BJ (cell line): ENCODE measurements at regions not wholly inside any gene's neighbourhood (a gene's known extent, or its start where the extent isn't known, plus 50 kb on each side); places are given as distances from the start of the nearest gene placed in this dataset.
A peak's percentile ranks its signal among the peaks of the same experiment; 100 is the strongest.

Experiments
- CTCF ChIA-PET: fragments of 350-600 bp; formaldehyde crosslinking; extraction: SDS; loops from one replicate; lab custom pipeline; 2021; ENCODE audit warnings: antibody characterized with exemption, inconsistent platforms; lab: Yijun Ruan, JAX
- POLR2A ChIA-PET: fragments of 300-600 bp; sonication (Branson Sonifier 250); formaldehyde crosslinking; extraction: SDS; loops from one replicate; lab custom pipeline; 2021; ENCODE audit warnings: antibody characterized with exemption; lab: Charles Lee
- DNase-seq: peaks from one replicate; pipeline ENCODE4 v3.0.0-alpha.2; 2011; ENCODE audit warnings: low read depth
- H3K27me3 ChIP-seq: 2 replicates; pipeline ENCODE4 v1.6.0; 2011; ENCODE audit warnings: low read length; ENCODE audit not compliant: control insufficient read depth, insufficient read depth
- H3K36me3 ChIP-seq: 2 replicates; pipeline ENCODE4 v1.5.1; 2011; ENCODE audit warnings: low read length; ENCODE audit not compliant: control insufficient read depth, insufficient read depth
- H3K4me3 ChIP-seq: 2 replicates; pipeline ENCODE4 v1.5.1; 2011; ENCODE audit warnings: low read depth, mild to moderate bottlenecking, control low read depth, low read length
- TF ChIP-seq, protein P1 (sequence below): IDR thresholded peaks from 2 replicates; pipeline ENCODE4 v1.5.1; 2011; ENCODE audit warnings: low read depth, mild to moderate bottlenecking, control low read depth, inconsistent platforms, low read length, moderate library complexity; ENCODE audit not compliant: insufficient read depth

- Histone ChIP-seq H3K4me3 (no peak overlapping the region), H3K27me3 (no peaks in the 10 kb centered on the region; the same call in 1 of the 2 replicates), H3K36me3 (no peaks in the 10 kb centered on the region)
- DNase-seq = no peak
- CTCF ChIA-PET = no interaction called here
- POLR2A ChIA-PET = no interaction called here
- TF ChIP-seq, protein P1, sequence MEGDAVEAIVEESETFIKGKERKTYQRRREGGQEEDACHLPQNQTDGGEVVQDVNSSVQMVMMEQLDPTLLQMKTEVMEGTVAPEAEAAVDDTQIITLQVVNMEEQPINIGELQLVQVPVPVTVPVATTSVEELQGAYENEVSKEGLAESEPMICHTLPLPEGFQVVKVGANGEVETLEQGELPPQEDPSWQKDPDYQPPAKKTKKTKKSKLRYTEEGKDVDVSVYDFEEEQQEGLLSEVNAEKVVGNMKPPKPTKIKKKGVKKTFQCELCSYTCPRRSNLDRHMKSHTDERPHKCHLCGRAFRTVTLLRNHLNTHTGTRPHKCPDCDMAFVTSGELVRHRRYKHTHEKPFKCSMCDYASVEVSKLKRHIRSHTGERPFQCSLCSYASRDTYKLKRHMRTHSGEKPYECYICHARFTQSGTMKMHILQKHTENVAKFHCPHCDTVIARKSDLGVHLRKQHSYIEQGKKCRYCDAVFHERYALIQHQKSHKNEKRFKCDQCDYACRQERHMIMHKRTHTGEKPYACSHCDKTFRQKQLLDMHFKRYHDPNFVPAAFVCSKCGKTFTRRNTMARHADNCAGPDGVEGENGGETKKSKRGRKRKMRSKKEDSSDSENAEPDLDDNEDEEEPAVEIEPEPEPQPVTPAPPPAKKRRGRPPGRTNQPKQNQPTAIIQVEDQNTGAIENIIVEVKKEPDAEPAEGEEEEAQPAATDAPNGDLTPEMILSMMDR = no peak
Measured at GRCh38 chr1:219717536-219717935, 104.6 kb upstream of the ZC3H11B start.

GRCh38 chr1:219716611-219717114 is 103.8 kb upstream of the ZC3H11B start:
- DNase-seq = no peak
- no peak overlapping the region for H3K4me3 ChIP-seq
- no peaks in the 10 kb centered on the region; the same call in 1 of the 2 replicates for H3K27me3 ChIP-seq
- H3K36me3 ChIP-seq = no peaks in the 10 kb centered on the region
- ChIA-PET CTCF (no interaction called here), POLR2A (no interaction called here)
- TF ChIP-seq, protein P1 = no peak

- H3K4me3 ChIP-seq = no peak overlapping the region
- ChIA-PET POLR2A (no interaction called here), CTCF (interaction anchor here (0.7 kb wide), 1 partner anchor 84 kb away, joined by 3 read pairs; no protein-coding TSS in a partner anchor)
- no peaks in the 10 kb centered on the region for H3K36me3 ChIP-seq
- TF ChIP-seq, protein P1 = no peak
- H3K27me3 ChIP-seq = no peaks in the 10 kb centered on the region; the same call in 1 of the 2 replicates
- no peak for DNase-seq
Measured at GRCh38 chr1:219713981-219714381, 101.1 kb upstream of the ZC3H11B start.

DNA sequence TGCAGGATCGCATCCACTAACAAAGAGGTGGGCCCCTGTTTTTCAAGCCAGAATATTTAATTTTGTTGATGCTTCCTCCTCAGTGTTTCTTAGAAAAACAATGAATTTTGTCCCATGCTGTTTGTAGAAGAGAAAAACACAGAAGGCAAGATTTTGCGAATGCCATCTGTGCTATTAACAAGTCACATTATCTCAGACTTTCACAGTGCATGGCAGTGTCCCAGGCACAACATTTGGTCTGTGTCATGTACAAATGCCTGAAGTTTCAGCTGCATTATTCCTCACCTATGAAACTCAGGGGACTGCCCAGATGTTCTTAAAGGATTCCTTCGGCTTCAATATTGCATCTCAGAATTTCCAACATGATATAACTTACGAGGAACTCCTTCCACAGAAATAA is 99.6 kb upstream of the ZC3H11B start:
- ChIA-PET POLR2A (no interaction called here), CTCF (no interaction called here)
- H3K4me3 ChIP-seq = no peak overlapping the region
- H3K27me3 ChIP-seq = no peaks in the 10 kb centered on the region; the same call in 1 of the 2 replicates
- H3K36me3 ChIP-seq = no peaks in the 10 kb centered on the region
- TF ChIP-seq, protein P1 = no peak
- no peak for DNase-seq

DNA sequence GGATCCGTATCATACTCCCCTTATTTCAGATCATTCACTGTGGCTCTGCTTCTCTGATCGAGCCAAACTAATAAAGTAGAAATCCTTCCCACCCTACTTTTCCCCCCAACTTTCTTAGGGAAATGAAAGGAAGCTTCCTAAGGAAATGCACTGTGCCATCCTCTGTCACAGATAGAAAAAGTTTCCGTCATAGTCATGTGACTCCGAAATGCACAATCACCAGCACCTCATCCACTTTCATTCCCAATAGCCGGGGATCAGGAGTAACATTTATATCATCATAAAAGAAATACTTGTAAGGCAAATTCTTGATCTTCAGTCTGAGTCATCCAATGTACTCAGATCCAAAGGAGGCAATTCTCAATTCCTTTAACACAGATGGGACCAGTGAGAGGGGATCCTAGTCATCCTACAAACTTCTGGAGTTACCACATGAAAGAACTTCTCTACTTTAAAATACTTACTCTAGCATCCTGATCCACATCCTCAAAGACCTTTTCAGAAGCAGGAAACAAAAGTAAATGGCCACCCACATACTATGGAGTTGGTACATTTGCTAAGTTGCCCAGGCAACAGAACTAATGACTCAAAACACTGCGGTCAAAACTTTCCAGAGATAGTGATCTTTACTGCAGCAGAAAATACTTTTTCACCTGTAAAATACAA is 97.8 kb upstream of the ZC3H11B start:
- DNase-seq = peak; percentile 47
- TF ChIP-seq, protein P1 = no peak
- Histone ChIP-seq H3K27me3 (no peaks in the 10 kb centered on the region; the same call in 1 of the 2 replicates), H3K36me3 (no peaks in the 10 kb centered on the region), H3K4me3 (no peak overlapping the region)
- CTCF ChIA-PET = no interaction called here
- POLR2A ChIA-PET = no interaction called here
